ENCODE measurements at regions not wholly inside any gene's neighbourhood (a gene's known extent, or its start where the extent isn't known, plus 50 kb on each side); places are given as distances from the start of the nearest gene placed in this dataset.

DNA sequence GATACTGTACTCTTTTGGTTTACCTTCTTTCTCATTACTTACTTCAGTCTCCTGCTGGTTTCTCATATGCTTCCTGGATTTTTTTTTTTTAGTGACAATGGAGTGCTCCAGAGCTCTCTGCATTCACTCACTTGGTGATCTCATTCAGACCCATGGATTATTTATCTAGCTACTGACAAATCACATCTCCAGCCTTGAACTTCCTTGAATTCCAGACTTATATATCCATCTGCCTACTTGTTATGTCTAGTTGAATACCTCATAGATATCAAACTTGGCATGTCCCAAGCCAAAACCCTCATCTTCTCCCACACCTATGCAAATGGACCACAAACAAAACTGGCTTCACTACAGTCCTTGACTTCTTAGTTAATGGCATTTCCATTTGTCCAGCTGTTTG lies 234.7 kb upstream of the ZPLD1 start:
- DNase-seq (ENCODE audit: low spot score): no peak
- CTCF ChIA-PET (ENCODE audit: low intra/inter-chr PET ratio, low total read pairs): no interaction called here
- H3K9ac ChIP-seq (ENCODE audit: insufficient read depth, low read depth, low read length): no peak overlapping the region
- no peak overlapping the region for H3K4me3 ChIP-seq (replicated peaks in 1 of 3; ENCODE audit: insufficient read depth in 1 of 3, low read depth in 2 of 3, low read length in 3 of 3)
- H3K79me2 ChIP-seq (ENCODE audit: insufficient read depth, low read length): no peaks in the 10 kb centered on the region
- no peak overlapping the region for H3K4me2 ChIP-seq (ENCODE audit: low read depth, low read length)
- H2AFZ ChIP-seq (ENCODE audit: low read length): no peak overlapping the region
- H3K27me3 ChIP-seq (ENCODE audit: control insufficient read depth in 1 of 2, insufficient read depth in 2 of 2, low read length in 2 of 2): no peaks in the 10 kb centered on the region
- no TSS peak for BruUV-seq (replicated peaks)
- no peak for ATAC-seq
- H3K27ac ChIP-seq (ENCODE audit: extremely low read length, insufficient read depth, low read length): no peak overlapping the region
- H4K20me1 ChIP-seq (ENCODE audit: insufficient read depth, low read length): no peaks in the 10 kb centered on the region
- POLR2A ChIA-PET: no interaction called here
- no peaks in the 10 kb centered on the region for H3K9me3 ChIP-seq (ENCODE audit: low read length)
- in situ Hi-C loops (cut with HindIII; ENCODE audit: extremely low pct_ligation_motif_present, low pct_unique_long_range_greater_than_20kb): no loop called here
- H3K36me3 ChIP-seq (replicated peaks in 1 of 2; ENCODE audit: control insufficient read depth in 1 of 2, insufficient read depth in 2 of 2, low read length in 2 of 2): no peaks in the 10 kb centered on the region
- H3K4me1 ChIP-seq (ENCODE audit: insufficient read depth, low read length): no peaks in the 10 kb centered on the region
- no peak for TF ChIP-seq NFRKB (IDR thresholded peaks at IDR 0.05)
- no peak for TF ChIP-seq SP1 (IDR thresholded peaks at IDR 0.05)
- no peak for TF ChIP-seq SP1 (CRISPR knock-in tag; IDR thresholded peaks at IDR 0.05)
- no peak for TF ChIP-seq ZNF17 (CRISPR knock-in tag; IDR thresholded peaks at IDR 0.05)
- no peak for TF ChIP-seq RORA (CRISPR knock-in tag; IDR thresholded peaks at IDR 0.05)
- TF ChIP-seq ZNF350 (CRISPR knock-in tag; IDR thresholded peaks at IDR 0.05; ENCODE audit: borderline replicate concordance, low read depth): no peak
- TF ChIP-seq CBX2 (IDR thresholded peaks at IDR 0.05; ENCODE audit: low read depth, low read length): no peak
- TF ChIP-seq CBX2 (CRISPR knock-in tag; IDR thresholded peaks at IDR 0.05; ENCODE audit: low read depth): no peak
- no peak for TF ChIP-seq TP53 (CRISPR knock-in tag; conservative IDR thresholded peaks at IDR 0.05)
- TF ChIP-seq, protein P1, sequence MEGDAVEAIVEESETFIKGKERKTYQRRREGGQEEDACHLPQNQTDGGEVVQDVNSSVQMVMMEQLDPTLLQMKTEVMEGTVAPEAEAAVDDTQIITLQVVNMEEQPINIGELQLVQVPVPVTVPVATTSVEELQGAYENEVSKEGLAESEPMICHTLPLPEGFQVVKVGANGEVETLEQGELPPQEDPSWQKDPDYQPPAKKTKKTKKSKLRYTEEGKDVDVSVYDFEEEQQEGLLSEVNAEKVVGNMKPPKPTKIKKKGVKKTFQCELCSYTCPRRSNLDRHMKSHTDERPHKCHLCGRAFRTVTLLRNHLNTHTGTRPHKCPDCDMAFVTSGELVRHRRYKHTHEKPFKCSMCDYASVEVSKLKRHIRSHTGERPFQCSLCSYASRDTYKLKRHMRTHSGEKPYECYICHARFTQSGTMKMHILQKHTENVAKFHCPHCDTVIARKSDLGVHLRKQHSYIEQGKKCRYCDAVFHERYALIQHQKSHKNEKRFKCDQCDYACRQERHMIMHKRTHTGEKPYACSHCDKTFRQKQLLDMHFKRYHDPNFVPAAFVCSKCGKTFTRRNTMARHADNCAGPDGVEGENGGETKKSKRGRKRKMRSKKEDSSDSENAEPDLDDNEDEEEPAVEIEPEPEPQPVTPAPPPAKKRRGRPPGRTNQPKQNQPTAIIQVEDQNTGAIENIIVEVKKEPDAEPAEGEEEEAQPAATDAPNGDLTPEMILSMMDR (CRISPR knock-in tag; IDR thresholded peaks at IDR 0.05): no peak
- no peak for TF ChIP-seq CREM (IDR thresholded peaks at IDR 0.05)
- TF ChIP-seq CREM (CRISPR knock-in tag; IDR thresholded peaks at IDR 0.05): no peak
- no peak for TF ChIP-seq ZNF567 (CRISPR knock-in tag; IDR thresholded peaks at IDR 0.05; ENCODE audit: borderline replicate concordance)
- TF ChIP-seq, protein P2, sequence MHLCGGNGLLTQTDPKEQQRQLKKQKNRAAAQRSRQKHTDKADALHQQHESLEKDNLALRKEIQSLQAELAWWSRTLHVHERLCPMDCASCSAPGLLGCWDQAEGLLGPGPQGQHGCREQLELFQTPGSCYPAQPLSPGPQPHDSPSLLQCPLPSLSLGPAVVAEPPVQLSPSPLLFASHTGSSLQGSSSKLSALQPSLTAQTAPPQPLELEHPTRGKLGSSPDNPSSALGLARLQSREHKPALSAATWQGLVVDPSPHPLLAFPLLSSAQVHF (CRISPR knock-in tag; IDR thresholded peaks at IDR 0.05): no peak
- no peak for TF ChIP-seq KAT2B (IDR thresholded peaks at IDR 0.05; ENCODE audit: borderline replicate concordance, low read depth, low read length)
- TF ChIP-seq PRPF4 (IDR thresholded peaks at IDR 0.05; ENCODE audit: low read depth, low read length, poor library complexity, severe bottlenecking): no peak
- TF ChIP-seq NFIB (CRISPR knock-in tag; IDR thresholded peaks at IDR 0.05; ENCODE audit: borderline replicate concordance): no peak
- TF ChIP-seq HNRNPK (IDR thresholded peaks at IDR 0.05; ENCODE audit: low read depth, low read length, poor library complexity, severe bottlenecking): no peak
- TF ChIP-seq, protein P3, sequence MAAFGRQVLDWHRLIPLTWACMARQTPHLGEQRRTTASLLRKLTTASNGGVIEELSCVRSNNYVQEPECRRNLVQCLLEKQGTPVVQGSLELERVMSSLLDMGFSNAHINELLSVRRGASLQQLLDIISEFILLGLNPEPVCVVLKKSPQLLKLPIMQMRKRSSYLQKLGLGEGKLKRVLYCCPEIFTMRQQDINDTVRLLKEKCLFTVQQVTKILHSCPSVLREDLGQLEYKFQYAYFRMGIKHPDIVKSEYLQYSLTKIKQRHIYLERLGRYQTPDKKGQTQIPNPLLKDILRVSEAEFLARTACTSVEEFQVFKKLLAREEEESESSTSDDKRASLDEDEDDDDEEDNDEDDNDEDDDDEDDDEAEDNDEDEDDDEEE (CRISPR knock-in tag; IDR thresholded peaks at IDR 0.05): no peak
- TF ChIP-seq NFYC (CRISPR knock-in tag; IDR thresholded peaks at IDR 0.05): no peak
- no peak for TF ChIP-seq STAG1 (CRISPR knock-in tag; IDR thresholded peaks at IDR 0.05)
- no peak for FAIRE-seq
- intact Hi-C loops (cut with micrococcal nuclease; ENCODE audit: unreplicated experiment): no loop called here
